NCI-H446 treated with DMSO at 0.1 percent for 48 hours (cell line): ENCODE measurements at regions not wholly inside any gene's neighbourhood (a gene's known extent, or its start where the extent isn't known, plus 50 kb on each side); places are given as distances from the start of the nearest gene placed in this dataset.
"Not testable (repeated sequence)": the region's sequence is repeated elsewhere in the genome, so short reads cannot be mapped to it uniquely, and the experiment has no call there.

ENCODE experiments used
- DNase-seq: peaks from one replicate; lab custom pipeline; 2025; lab: John Stamatoyannopoulos, UW

DNA sequence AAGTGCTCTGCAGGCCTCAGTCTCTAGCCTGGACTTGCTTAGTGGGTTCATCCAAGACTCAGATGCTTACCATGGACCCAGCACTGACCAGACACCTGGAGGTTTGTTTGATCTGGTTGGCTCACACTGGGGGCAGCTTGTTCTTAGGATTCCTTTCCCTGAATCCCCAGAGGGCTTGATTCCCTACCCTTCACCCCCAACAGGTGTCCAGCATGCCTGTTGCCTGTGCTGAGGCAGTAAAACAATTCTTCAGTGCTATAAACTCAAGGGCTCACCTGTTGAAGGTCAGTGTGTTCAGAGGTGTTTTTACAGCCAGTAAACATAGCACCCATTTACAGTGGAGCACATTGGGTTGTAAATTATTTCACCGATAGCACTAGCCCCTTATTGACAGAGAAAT, 123.8 kb upstream of the KLF4 start:
- no peak for DNase-seq

DNA sequence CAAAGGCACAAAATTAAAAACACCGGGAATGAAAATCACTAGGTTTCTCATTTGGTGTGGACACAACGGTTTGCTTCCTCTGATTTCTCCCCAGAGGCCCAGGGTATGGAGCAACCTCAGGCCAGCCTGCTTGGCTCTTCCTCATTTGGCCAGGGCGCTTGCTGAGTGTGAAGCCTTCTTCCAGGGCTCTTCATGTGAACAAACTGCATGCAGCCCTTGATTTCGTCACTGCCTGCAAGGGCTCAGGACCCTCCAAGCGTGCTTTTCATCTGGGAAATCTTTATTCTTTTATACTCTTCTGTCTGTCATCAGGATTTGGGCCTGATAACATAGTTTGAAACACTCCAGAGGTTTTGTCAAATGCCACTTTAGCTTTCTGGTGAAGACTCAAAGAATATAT, 122.6 kb upstream of the KLF4 start:
- DNase-seq = no peak

DNA sequence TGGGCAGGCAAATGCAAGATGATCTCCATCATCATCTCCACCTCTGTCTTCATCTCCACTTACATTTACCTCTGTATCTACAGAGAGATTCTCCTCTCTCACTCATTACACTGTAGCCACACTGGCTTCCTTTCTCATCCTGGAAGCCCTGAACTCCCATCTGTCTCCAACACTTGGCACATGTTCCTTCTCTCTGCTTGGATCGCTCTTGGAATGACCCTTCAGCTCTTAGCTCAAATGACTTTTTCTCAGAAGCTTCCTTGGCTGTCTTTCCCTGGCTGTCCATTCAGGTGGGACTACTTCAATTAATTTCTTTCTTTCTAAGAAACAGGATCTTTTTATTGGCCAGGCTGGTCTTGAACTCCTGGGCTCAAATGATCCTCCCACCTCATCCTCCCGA, 120.0 kb upstream of the KLF4 start:
- DNase-seq = no peak

DNA sequence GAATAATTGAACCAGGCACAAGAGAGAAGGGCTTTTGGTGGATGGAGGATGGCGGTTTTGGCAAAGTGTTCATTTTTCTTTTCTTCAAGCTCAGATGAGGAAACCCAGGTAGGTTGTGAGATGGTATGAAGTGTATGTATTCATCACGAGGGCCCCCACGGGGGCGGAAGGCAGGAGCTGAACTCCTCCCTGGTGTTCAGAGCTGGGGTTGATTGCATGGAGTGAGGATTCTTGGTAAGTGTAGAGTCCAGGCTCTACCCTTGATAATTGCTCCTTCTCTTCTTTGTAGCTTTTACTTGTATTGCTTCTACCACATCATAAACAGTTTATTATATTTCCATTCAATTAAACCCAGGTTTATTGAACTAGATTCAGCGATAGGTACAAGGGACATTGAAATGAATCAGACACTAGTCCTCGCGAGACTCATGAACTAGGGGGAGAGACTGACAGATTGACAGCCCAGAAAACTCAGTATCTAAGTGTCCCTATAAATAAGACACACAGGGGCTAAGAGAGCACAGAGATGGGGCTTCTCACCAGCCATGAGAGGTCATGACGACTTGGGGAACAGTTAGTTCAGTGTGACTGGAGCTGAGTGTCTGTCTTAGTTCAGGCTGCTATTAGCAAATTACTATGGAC, 116.7 kb upstream of the KLF4 start:
- DNase-seq = no peak

DNA sequence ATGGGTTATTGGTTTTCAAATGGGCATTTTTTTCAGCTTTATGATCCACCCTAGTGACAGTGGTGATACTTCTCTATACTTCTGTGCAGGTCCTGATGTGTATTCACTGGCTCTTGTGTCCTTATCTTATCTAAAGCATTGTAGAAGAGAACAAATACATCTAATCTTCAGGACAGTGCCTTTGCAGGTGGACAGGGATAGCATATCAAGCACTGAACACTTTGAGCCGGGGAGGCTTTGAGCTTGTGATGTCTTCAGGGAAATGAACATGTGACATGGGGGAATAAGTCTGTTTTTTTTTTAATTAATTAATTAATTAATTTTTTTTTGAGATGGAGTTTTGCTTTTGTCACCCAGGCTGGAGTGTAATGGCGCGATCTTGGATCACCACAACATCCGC, 115.5 kb upstream of the KLF4 start:
- DNase-seq = no peak

DNA sequence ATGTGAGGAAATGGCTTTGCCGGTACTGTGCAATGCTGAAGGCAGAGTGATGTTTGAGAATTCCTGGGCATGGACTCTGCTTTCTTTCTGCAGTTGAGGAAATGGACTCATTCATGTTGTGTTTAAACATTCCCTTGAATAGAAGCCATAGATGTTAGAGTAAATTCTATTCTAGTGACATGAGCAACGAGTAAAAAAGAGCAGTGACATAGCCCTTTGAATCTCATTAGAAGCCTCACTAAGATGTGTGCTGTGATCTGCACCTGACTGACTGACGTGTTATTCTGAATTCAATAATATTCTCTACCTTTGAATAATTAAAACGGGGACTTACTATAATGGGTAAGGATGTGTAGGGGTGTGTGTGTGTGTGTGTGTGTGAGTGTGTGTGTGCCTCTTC, 113.7 kb upstream of the KLF4 start:
- DNase-seq = no peak

DNA sequence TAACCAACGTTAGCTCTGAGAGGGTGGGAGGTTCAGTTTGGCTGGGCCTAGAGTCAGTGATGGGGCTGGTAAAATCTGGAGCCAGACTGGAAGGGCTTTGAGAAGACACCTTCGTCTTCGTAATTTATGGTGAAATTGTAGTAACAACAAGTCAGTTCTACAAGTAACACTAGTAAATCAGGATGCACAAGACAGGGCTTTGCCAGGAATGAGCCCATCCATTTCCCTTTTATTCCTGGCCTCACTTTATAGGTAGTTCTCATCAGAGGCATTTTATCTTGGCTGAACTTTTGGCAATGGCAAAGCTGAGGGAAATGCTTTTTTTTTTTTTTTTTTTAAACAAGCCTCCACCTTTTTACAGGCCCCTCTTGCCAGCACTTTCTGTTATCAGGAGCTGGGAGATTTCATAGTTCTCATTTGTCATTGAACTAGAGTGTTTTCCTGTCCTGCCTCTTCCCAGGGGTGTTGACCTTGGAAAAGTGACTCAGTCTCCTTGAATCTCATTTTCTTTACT, 110.5 kb upstream of the KLF4 start:
- DNase-seq = no peak

DNA sequence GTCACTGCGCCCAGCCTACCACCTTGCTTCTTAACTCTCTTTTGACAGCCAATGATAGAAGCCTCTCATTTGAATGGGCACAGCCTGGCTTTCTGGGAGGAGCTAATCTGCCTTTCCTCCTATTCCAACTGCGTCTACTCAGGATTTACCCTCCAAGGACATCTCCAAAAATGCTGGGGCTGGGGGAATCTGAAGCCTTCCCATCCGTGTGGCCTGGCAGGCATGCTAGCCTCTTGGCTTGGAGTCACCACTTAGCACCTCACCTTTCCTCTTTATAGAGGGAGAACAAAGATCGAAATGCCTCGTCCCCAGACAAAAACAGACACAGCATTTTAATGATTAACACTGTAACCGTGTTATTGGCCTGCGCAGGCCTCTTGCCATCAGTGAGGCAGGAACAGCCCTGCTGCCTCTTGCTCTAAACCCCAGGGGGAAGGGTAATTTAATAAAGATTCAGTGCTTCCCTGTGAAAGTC, 108.2 kb upstream of the KLF4 start:
- DNase-seq = no peak

DNA sequence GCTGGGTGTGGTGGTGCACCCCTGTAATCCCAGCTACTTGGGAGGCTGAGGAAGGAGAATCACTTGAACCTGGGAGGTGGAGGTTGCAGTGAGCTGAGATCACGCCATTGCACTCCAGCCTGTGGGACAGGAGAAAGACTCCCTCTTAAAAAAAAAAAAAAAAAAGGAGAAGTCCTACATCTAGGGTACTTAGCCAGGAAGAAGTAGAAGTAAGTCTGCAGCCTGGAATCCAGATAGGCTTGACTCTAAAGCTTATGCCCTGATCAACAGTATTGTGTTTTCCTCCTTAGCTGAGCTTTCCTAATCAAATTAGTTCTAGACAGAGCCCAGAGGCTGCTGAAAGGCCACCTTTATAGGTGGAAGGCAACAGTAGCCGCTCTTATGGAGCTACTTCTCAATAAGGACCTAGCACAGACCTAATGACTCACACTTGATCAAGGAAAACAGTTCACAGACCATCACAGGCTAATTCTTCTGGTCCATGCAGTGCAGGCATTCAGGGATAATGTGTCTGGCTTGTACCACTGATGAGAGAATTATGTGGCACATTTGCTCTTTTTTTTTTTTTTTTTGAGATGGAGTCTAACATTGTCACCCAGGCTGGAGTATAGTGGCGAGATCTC, 105.5 kb upstream of the KLF4 start:
- no peak for DNase-seq

DNA sequence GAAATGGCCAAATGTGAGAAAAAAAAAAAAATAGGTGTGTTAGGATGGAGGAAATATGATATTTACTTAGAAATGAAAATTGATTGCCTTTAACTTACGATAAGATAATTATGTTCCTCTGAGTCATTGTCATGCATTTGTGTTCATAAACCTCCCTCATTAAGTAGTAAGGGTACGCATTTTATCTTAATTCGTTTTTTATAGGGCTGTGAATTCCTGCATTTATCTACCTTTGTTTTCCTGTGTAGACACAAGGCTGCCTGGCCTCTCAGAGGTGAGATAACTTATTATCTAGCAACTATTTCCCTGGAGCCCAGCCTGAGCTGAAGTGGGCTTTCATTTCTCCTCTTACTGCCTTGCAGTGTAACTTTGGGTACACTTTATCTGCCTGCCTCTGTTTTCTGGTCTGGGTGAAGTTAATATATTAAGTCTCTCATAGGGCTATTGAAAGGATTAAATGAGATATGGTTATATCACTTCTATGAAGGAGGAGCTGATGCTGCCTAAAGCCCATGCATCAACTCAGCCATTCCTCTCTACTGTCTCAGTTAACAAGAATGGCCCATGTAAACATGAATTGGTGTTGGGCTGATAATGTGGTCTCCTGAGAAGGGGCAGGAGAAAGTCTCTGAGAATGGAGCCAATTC, 103.8 kb upstream of the KLF4 start:
- DNase-seq = no peak

DNA sequence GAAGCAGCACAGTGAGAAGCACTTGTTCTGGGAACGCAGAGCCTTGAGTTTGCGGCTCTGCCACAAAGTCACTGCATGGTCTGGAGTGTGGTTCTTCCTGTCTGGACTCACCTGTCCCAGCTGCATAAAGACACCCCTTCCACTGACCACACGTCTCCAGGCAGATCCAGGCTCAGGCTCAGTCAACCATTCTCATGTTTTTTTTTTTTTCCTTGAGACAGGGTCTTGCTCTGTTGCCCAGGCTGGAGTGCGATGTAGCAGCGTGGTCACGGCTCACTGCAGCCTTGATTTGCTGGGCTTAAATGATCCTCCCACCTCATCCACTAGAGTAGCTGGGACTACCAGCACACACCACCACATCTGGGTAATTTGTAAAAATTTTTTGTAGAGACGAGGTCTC, 102.9 kb upstream of the KLF4 start:
- no peak for DNase-seq

DNA sequence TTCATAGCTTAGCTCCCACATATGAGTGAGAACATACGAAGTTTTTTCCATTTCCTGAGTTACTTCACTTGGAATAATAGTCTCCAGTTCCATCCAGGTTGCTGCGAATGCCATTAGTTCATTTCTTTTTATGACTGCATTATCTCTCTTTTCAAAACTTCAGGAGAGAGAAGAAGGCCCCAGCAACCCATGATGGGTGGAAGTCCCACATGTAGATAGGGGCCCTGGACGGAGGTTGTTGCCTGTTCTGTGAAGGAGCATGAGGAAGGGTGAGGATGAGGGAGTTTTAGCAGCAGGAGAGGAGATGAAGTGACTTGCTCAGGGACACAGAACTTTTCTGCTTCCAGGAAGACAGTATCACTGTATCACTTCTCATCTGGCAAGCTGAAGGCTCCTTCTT, 102.2 kb upstream of the KLF4 start:
- DNase-seq = no peak

DNA sequence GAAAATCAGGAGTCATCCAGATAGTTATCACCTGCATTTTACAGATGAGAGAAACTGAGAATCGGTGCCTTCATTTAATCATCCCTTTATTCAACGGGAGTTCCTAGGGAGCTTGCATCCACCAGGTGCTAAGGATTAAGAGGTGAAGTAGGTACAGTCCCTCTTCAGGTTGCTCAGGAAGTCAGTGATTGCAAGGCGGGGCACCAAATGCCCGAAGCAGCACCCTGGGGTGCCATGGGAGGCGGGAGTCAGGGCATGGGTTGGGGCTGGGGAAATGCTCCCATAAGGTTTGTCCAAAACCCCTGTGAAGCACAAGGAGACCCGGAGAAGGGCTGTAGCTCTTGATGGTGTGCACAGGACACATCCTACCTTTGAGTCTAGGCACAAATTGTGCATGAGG, 98.8 kb upstream of the KLF4 start:
- no peak for DNase-seq

DNA sequence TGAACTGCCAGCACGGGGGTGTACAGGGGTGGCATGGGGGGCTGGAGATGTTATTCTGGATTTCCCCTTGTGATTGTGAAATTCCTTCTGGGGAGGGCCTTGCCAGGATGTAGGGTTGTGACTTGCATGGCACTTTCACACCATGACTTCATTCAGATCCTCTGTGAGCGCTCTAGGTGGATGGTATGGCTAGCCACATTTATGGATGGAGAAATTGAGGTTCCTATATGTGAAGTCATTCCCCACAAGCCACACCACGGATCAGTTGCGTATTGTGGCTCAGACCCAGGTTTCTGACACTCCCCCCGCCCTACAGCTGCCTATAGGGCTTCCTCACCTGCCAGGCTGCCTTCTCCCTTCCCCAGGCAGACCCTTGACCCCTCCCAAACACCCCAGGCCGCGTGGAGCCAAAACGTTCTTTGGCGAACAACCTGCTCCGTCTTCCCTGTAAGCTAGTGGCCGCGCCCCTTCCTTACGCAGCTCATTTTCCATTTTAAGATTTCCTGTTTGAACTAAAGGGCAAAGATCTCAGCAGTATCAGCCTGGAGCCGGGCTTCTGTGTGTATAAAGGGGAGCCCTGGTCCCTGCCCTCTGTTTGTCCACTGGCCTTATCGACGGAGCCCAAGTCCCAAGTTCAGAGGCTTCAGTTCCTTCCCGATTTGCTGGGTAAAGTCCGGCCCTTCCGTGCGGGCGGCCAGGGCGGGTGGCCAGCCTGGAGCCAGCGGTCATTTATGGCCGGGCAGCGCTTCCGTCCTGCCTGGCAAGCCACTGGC, 97.8 kb upstream of the KLF4 start:
- DNase-seq = no peak

DNA sequence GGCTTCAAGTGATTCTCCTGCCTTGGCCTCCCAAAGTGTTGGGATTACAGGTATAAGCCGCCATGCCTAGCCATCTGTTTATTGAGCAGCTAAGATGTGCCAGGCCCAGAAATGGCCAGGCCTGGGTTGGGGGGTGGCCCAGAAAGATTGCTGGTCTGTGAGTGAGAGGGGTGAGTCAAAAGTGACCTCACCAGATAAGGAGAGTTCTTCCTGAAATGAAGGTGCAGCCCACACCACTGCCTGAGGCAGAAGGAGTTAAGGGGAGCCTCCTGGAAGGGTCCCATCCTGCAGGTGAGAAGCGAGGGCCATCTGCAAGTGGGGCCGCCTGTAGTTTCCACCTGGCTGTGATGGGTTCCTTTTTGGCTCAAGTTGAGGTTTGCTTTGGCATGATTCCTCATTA, 96.9 kb upstream of the KLF4 start:
- no peak for DNase-seq

DNA sequence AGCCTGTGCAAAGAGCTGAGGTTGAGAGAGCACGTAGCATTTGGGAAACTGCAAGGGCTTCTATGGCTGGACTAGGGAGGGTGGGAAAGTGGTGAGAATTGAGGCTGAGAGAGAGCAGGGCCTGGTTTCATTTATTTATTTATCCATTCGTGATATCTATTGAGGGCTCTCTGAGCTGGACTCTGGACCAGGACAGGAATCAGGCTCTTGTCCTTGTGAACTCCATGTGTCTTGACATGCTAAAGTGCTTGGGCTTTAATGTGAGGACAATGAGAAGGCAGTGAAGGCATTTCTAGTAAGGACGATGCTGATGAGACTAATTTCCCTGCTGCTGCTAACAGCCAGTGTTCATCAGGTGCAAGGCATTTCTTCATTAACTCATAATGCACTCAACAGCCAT, 95.9 kb upstream of the KLF4 start:
- DNase-seq = no peak

DNA sequence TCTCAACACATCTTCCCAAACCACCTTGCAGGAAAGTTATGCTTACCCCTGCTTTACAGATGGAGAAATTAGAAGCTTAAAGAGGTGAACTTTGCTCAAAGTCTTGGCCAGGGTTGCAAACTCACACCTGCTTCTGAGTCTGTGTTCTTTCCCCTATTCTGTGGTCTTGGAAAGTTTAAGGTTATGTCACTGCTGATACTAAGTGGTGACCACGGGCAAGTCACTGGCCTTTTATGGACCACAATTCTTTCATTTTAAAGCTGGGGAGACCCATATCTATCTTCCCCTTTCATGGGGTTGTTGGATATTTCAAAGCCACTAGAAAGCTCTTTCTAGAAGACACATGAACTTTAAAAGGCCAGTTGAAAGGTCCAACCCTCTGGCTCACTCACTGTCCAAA, 95.4 kb upstream of the KLF4 start:
- no peak for DNase-seq

DNA sequence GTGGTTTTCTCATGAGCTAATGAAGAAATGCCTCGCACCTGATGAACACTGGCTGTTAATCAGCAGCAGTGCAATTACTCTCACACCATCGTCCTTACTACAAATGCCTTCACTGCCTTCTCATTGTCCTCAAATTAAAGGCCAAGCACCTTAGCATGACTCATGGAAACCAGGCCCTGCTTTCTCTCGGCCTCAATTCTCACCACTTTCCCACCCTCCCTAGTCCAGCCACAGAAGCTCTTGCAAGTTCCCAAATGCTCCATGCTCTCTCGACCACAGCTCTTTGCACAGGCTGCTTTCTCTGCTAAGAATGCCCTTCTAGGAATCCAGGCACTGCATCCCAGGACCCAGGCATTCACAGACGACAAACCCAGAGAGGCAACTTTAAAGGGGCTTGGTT, 94.6 kb upstream of the KLF4 start:
- DNase-seq = no peak

DNA sequence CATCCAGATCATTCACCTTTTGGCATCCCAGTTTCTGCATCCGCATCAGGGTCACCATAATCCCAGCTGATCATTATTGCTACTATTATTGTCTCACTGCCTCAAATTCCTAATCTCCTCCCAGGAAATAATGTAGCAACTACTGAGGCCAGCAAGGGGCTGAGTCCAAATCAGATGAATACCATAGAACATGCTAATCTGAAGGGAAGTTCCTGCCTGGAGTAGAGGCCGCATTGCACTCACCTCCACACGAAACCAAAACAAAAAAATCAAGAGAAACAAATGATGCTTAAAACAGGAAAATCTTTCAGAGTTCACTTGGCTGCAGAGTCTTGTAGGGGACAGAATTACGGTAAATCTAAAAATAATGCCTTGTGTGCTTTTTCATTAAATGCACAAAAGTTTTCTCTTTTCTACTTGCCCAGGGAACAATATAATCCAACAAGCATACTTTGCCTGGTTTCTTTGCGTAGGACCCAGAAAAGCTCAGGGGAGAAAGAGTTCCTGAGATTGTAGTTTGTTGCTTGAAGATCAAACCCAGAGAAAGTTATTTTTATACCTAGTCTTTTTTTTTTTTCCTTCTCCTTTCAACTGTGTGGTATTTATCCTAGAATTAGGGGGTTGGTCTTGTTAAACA, 87.7 kb upstream of the KLF4 start:
- no peak for DNase-seq

DNA sequence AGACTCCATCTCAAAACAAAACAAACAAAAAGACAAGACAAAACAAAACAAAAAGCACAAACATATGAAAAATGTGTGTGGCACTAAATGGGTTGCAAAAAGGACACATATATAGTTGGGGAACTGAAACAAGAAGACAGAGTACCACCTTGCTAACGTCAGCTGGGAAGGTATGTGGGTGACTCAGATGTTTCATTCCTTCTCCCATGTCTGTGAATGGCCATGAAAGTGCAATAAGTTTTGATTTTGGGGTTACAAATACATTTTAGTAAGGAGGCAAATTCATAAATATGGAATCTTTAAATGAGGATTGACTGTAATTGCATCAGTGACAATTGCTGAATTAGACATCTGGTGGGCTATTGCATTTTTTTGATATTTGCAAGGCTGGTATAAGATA, 81.6 kb upstream of the KLF4 start:
- DNase-seq = no peak

DNA sequence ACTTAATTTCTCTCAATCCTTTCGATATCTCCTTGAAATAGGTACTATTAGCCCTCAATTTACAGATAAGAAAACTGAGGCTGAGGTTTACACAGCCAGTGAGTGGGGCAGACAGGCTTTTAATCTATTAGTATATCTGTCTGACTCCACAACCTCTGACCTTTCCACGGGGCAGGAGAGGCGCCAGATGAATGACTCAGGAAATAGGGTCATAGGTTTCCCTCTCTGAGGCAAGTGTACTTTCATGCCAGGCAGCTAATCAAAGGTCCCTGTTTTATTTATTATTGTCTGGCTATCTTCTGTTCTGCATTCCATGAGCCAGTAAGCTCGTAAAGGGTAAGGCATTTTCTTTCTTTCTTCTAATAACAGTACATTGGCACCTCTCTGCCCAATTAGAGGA, 79.6 kb upstream of the KLF4 start:
- DNase-seq = no peak

DNA sequence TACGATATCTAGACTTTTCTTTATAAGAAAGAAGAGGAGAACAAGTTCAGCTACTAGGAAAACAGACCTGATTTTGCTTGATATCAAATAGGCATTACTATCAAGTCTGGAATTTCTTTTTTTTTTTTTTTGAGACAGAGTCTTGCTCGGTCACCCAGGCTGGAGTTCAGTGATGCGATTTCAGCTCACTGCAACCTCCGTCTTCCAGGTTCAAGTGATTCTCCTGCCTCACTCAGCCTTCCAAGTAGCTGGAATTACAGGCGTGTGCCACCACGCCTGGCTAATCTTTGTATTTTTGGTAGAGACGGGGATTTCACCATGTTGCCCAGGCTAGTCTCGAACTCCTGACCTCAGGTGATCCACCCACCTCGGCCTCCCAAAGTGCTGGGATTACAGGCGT, 78.8 kb upstream of the KLF4 start:
- not testable (repeated sequence) for DNase-seq
